SK-N-SH (cell line): ENCODE measurements at regions not wholly inside any gene's neighbourhood (a gene's known extent, or its start where the extent isn't known, plus 50 kb on each side); places are given as distances from the start of the nearest gene placed in this dataset.

Experiments used
- CTCF ChIA-PET: fragments of 300-600, 350-600 bp; formaldehyde crosslinking; extraction: SDS; loops from one replicate; lab custom pipeline; 2021; lab: Yijun Ruan, JAX
- POLR2A ChIA-PET: fragments of 350-600 bp; sonication (Branson Sonifier 250); formaldehyde crosslinking; extraction: SDS; loops from one replicate; lab custom pipeline; 2020; ENCODE audit warnings: antibody characterized with exemption, inconsistent platforms; lab: Yijun Ruan, JAX
- DNase-seq: peaks from one replicate; pipeline ENCODE4 v3.0.0; 2012
- H2AFZ ChIP-seq: fragments of 200-600 bp; sonication (generic); 2 replicates; pipeline ENCODE4 v1.8.1; 2016; ENCODE audit warnings: antibody characterized with exemption, mild to moderate bottlenecking, low read depth
- H3F3A ChIP-seq: fragments of 200-600 bp; sonication (generic); replicated peaks from 2 replicates; pipeline ENCODE3; 2016; ENCODE audit warnings: antibody characterized with exemption, mild to moderate bottlenecking; ENCODE audit not compliant: insufficient read depth
- H3K27ac ChIP-seq, 2 experiments: fragments of 200-500 bp in 1 of 2; fragments of 200-600 bp in 1 of 2; sonication (Bioruptor generic) in 1 of 2; sonication (generic), shearing (Covaris generic) in 1 of 2; 2 replicates each; pipeline versions ENCODE4 v1.5.1 to v1.6.1; 2014 to 2016; ENCODE audit warnings: low read depth in 2 of 2, inconsistent platforms in 1 of 2, low read length in 1 of 2, mild to moderate bottlenecking in 1 of 2, mixed read lengths in 1 of 2
- H3K27me3 ChIP-seq: fragments of 200-600 bp; sonication (generic), shearing (Covaris generic); 2 replicates; pipeline ENCODE4 v1.6.1; 2016; ENCODE audit warnings: mixed run types; ENCODE audit not compliant: insufficient read depth
- H3K36me3 ChIP-seq, 2 experiments: fragments of 200-500 bp in 1 of 2; fragments of 200-600 bp in 1 of 2; sonication (Bioruptor generic) in 1 of 2; sonication (generic) in 1 of 2; replicated peaks in 1 of 2; 2 replicates each; pipeline versions ENCODE3 to v1.5.1; 2014 to 2016; ENCODE audit warnings: low read length in 1 of 2, mild to moderate bottlenecking in 1 of 2; ENCODE audit not compliant: insufficient read depth in 2 of 2, control insufficient read depth in 1 of 2
- H3K4me1 ChIP-seq, 2 experiments: fragments of 200-500 bp in 1 of 2; fragments of 200-600 bp in 1 of 2; sonication (Bioruptor generic) in 1 of 2; sonication (generic), shearing (Covaris generic) in 1 of 2; 2 replicates each; pipeline versions ENCODE4 v1.5.1 to v1.6.1; 2014 to 2016; ENCODE audit warnings: low read depth in 1 of 2, low read length in 1 of 2, mixed run types in 1 of 2; ENCODE audit not compliant: insufficient read depth in 2 of 2, control insufficient read depth in 1 of 2
- H3K4me2 ChIP-seq: fragments of 200-600 bp; sonication (generic), shearing (Covaris generic); 2 replicates; pipeline ENCODE4 v1.6.1; 2017; ENCODE audit warnings: mixed run types
- H3K4me3 ChIP-seq, 2 experiments: fragments of 200-500 bp in 1 of 2; fragments of 200-600 bp in 1 of 2; sonication (Bioruptor generic) in 1 of 2; sonication (generic), shearing (Covaris generic) in 1 of 2; 2 replicates each; pipeline versions ENCODE4 v1.5.1 to v1.8.1; 2014 to 2016; ENCODE audit warnings: low read depth in 2 of 2, inconsistent platforms in 1 of 2, low read length in 1 of 2, mild to moderate bottlenecking in 1 of 2, mixed read lengths in 1 of 2, moderate library complexity in 1 of 2
- H3K79me2 ChIP-seq: fragments of 200-600 bp; sonication (generic); 2 replicates; pipeline ENCODE4 v1.8.1; 2017; ENCODE audit warnings: mild to moderate bottlenecking; ENCODE audit not compliant: insufficient read depth
- H3K9ac ChIP-seq: fragments of 200-600 bp; sonication (generic); 2 replicates; pipeline ENCODE4 v1.6.1; 2017; ENCODE audit warnings: mixed run types
- H3K9me2 ChIP-seq: fragments of 200-600 bp; sonication (generic); 2 replicates; pipeline ENCODE4 v1.6.1; 2017; ENCODE audit warnings: mixed run types
- H3K9me3 ChIP-seq: fragments of 200-600 bp; sonication (generic); 2 replicates; pipeline ENCODE4 v1.6.1; 2017; ENCODE audit warnings: mixed run types, mild to moderate bottlenecking, moderate library complexity
- H4K20me1 ChIP-seq: fragments of 200-600 bp; sonication (generic); 2 replicates; pipeline ENCODE4 v1.6.1; 2017; ENCODE audit warnings: mild to moderate bottlenecking, mixed run types; ENCODE audit not compliant: insufficient read depth
- ELF1 ChIP-seq: IDR thresholded peaks from 2 replicates; pipeline ENCODE4 v1.4.0; 2012
- FOSL2 ChIP-seq: IDR thresholded peaks from 2 replicates; pipeline ENCODE4 v1.4.0; 2012; ENCODE audit warnings: low read depth, mild to moderate bottlenecking, moderate library complexity, borderline replicate concordance
- FOXM1 ChIP-seq: IDR thresholded peaks from 2 replicates; pipeline ENCODE4 v1.4.0; 2012; ENCODE audit warnings: low read depth, mild to moderate bottlenecking
- IRF3 ChIP-seq: fragments of 150-350 bp; IDR thresholded peaks from 2 replicates; pipeline ENCODE4 v1.6.1; 2016; ENCODE audit warnings: mild to moderate bottlenecking, low read depth, low read length
- NRF1 ChIP-seq: IDR thresholded peaks from 2 replicates; pipeline ENCODE4 v1.6.1; 2012; ENCODE audit warnings: low read depth, mild to moderate bottlenecking, low read length
- PBX3 ChIP-seq: IDR thresholded peaks from 2 replicates; pipeline ENCODE4; 2012
- RAD21 ChIP-seq: IDR thresholded peaks from 2 replicates; pipeline ENCODE4 v1.6.1; 2012; ENCODE audit warnings: mild to moderate bottlenecking, low read length
- REST ChIP-seq: IDR thresholded peaks from 2 replicates; pipeline ENCODE4 v1.6.1; 2012; ENCODE audit warnings: mild to moderate bottlenecking, low read depth, low read length, moderate library complexity
- RXRA ChIP-seq: IDR thresholded peaks from 2 replicates; pipeline ENCODE4 v1.4.0; 2012; ENCODE audit warnings: low read depth, mild to moderate bottlenecking, borderline replicate concordance
- SMC3 ChIP-seq: IDR thresholded peaks from 2 replicates; pipeline ENCODE4 v1.6.1; 2012; ENCODE audit warnings: low read depth, low read length, improper control_type of control experiment
- TCF12 ChIP-seq: IDR thresholded peaks from 2 replicates; pipeline ENCODE4 v1.4.0; 2012
- USF2 ChIP-seq: fragments of 150-350 bp; IDR thresholded peaks from 2 replicates; pipeline ENCODE4 v1.6.1; 2017; ENCODE audit warnings: antibody characterized with exemption, low read length, low read depth, borderline replicate concordance
- YY1 ChIP-seq: IDR thresholded peaks from 2 replicates; pipeline ENCODE4 v1.4.0; 2012; ENCODE audit warnings: low read depth, mild to moderate bottlenecking
- WGBS: methylation state at CpG from one replicate; pipeline ENCODE4 v1.1.6; 2017; ENCODE audit warnings: low lambda C conversion rate; 5-methylcytosine and 5-hydroxymethylcytosine counted together

GRCh38 chr2:7552825-7553570 lies 635.8 kb downstream of the RNF144A start:
- H3K4me3 ChIP-seq: no peak overlapping the region
- no peaks in the 10 kb centered on the region for H3K9me3 ChIP-seq
- H3K27ac ChIP-seq: no peak overlapping the region
- H3K4me1 ChIP-seq: no peaks in the 10 kb centered on the region
- H3F3A ChIP-seq: no peaks in the 10 kb centered on the region
- H2AFZ ChIP-seq: no peak overlapping the region
- H4K20me1 ChIP-seq: no peaks in the 10 kb centered on the region
- no peaks in the 10 kb centered on the region for H3K36me3 ChIP-seq
- H3K9ac ChIP-seq: no peak overlapping the region
- no peaks in the 10 kb centered on the region for H3K9me2 ChIP-seq
- 68% methylated on average over 5 of the region's 5 CpGs for WGBS
- TF ChIP-seq SMC3: no peak
- TF ChIP-seq PBX3: no peak
- no peak for TF ChIP-seq FOSL2
- TF ChIP-seq FOXM1: no peak
- no peak for TF ChIP-seq ELF1
- no peak for TF ChIP-seq REST
- no peak for TF ChIP-seq RAD21
- TF ChIP-seq NRF1: no peak
- TF ChIP-seq YY1: no peak
- no peak for TF ChIP-seq TCF12
- TF ChIP-seq IRF3: no peak
- TF ChIP-seq USF2: no peak
- TF ChIP-seq RXRA: no peak
- DNase-seq: no peak
- H3K27me3 ChIP-seq: no peaks in the 10 kb centered on the region; the same call in 1 of the 2 replicates
- H3K79me2 ChIP-seq: no peaks in the 10 kb centered on the region
- POLR2A ChIA-PET: no interaction called here
- CTCF ChIA-PET: no interaction called here
- H3K4me2 ChIP-seq: no peak overlapping the region
